HUES64 (cell line): ENCODE measurements at regions not wholly inside any gene's neighbourhood (a gene's known extent, or its start where the extent isn't known, plus 50 kb on each side); places are given as distances from the start of the nearest gene placed in this dataset.
"Not testable (repeated sequence)": the region's sequence is repeated elsewhere in the genome, so short reads cannot be mapped to it uniquely, and the experiment has no call there.

Experiments
- H3K27ac ChIP-seq: 2 replicates; pipeline ENCODE4 v1.7.0; 2013; ENCODE audit warnings: low read depth, low read length, inconsistent platforms
- H3K27me3 ChIP-seq: 2 replicates; pipeline ENCODE4 v1.6.1; 2013; ENCODE audit warnings: mild to moderate bottlenecking, low read length; ENCODE audit not compliant: insufficient read depth
- H3K36me3 ChIP-seq: 2 replicates; pipeline ENCODE4 v1.6.1; 2013; ENCODE audit warnings: mild to moderate bottlenecking, low read length; ENCODE audit not compliant: insufficient read depth
- H3K4me1 ChIP-seq: 2 replicates; pipeline ENCODE4 v1.6.1; 2013; ENCODE audit warnings: mild to moderate bottlenecking, low read length, moderate library complexity; ENCODE audit not compliant: insufficient read depth
- H3K4me3 ChIP-seq: 2 replicates; pipeline ENCODE4 v1.5.1; 2013; ENCODE audit warnings: mild to moderate bottlenecking, low read length, moderate library complexity
- H3K9ac ChIP-seq: 2 replicates; pipeline ENCODE4 v1.6.1; 2013; ENCODE audit warnings: mild to moderate bottlenecking, low read depth, low read length
- H3K9me3 ChIP-seq: 2 replicates; pipeline ENCODE4 v1.6.1; 2013; ENCODE audit warnings: low read depth, low read length; ENCODE audit not compliant: insufficient read depth
- WGBS: fragments of 150-250, 120-280 bp; methylation state at CpG from one replicate; pipeline ENCODE4 v1.1.7; 2013; ENCODE audit warnings: missing lambda C conversion rate; 5-methylcytosine and 5-hydroxymethylcytosine counted together

- 89% methylated on average over 1 of the region's 1 CpG for WGBS
- no peak overlapping the region for H3K27ac ChIP-seq
- H3K4me3 ChIP-seq: no peak overlapping the region
- H3K27me3 ChIP-seq: no peaks in the 10 kb centered on the region
- no peaks in the 10 kb centered on the region for H3K36me3 ChIP-seq
- no peaks in the 10 kb centered on the region for H3K9me3 ChIP-seq
- H3K9ac ChIP-seq: no peak overlapping the region
- H3K4me1 ChIP-seq: no peaks in the 10 kb centered on the region
Measured at GRCh38 chr4:116688536-116688935, 396.8 kb downstream of the TRAM1L1 start.

- Histone ChIP-seq H3K4me3 (no peak overlapping the region), H3K9ac (no peak overlapping the region), H3K4me1 (no peaks in the 10 kb centered on the region), H3K27ac (no peak overlapping the region), H3K27me3 (no peaks in the 10 kb centered on the region), H3K9me3 (no peaks in the 10 kb centered on the region), H3K36me3 (no peaks in the 10 kb centered on the region)
- WGBS: 49% methylated on average over 2 of the region's 2 CpGs
Measured at GRCh38 chr4:116668190-116668589, 417.2 kb downstream of the TRAM1L1 start.

- no peaks in the 10 kb centered on the region for H3K4me1 ChIP-seq
- no peak overlapping the region for H3K4me3 ChIP-seq
- H3K27ac ChIP-seq: no peak overlapping the region
- WGBS: 86% methylated on average over 1 of the region's 1 CpG
- no peaks in the 10 kb centered on the region for H3K9me3 ChIP-seq
- no peak overlapping the region for H3K9ac ChIP-seq
- H3K27me3 ChIP-seq: no peaks in the 10 kb centered on the region
- H3K36me3 ChIP-seq: no peaks in the 10 kb centered on the region
Measured at GRCh38 chr4:116665716-116666115, 419.7 kb downstream of the TRAM1L1 start.

GRCh38 chr4:116664198-116664597, 421.2 kb downstream of the TRAM1L1 start:
- no peaks in the 10 kb centered on the region for H3K4me1 ChIP-seq
- H3K27ac ChIP-seq: no peak overlapping the region
- peaks cover 3% of the 10 kb centered on the region; the same call in 1 of the 2 replicates for H3K9me3 ChIP-seq
- no peaks in the 10 kb centered on the region for H3K27me3 ChIP-seq
- H3K4me3 ChIP-seq: no peak overlapping the region
- no peaks in the 10 kb centered on the region for H3K36me3 ChIP-seq
- 81% methylated on average over 2 of the region's 2 CpGs for whole genome bisulfite sequencing
- H3K9ac ChIP-seq: no peak overlapping the region

- no peaks in the 10 kb centered on the region for H3K4me1 ChIP-seq
- 95% methylated on average over 3 of the region's 3 CpGs for WGBS
- no peaks in the 10 kb centered on the region for H3K9me3 ChIP-seq
- no peak overlapping the region for H3K4me3 ChIP-seq
- H3K36me3 ChIP-seq: no peaks in the 10 kb centered on the region
- no peak overlapping the region for H3K9ac ChIP-seq
- no peak overlapping the region for H3K27ac ChIP-seq
- no peaks in the 10 kb centered on the region for H3K27me3 ChIP-seq
Measured at GRCh38 chr4:116639070-116639577, 446.3 kb downstream of the TRAM1L1 start.

GRCh38 chr4:116638592-116638991, 446.8 kb downstream of the TRAM1L1 start:
- Histone ChIP-seq H3K9me3 (no peaks in the 10 kb centered on the region), H3K4me3 (no peak overlapping the region), H3K27ac (no peak overlapping the region), H3K36me3 (no peaks in the 10 kb centered on the region), H3K27me3 (no peaks in the 10 kb centered on the region), H3K4me1 (no peaks in the 10 kb centered on the region), H3K9ac (no peak overlapping the region)

- Histone ChIP-seq H3K27ac (no peak overlapping the region), H3K4me1 (no peaks in the 10 kb centered on the region), H3K27me3 (no peaks in the 10 kb centered on the region), H3K36me3 (no peaks in the 10 kb centered on the region), H3K4me3 (no peak overlapping the region), H3K9me3 (no peaks in the 10 kb centered on the region), H3K9ac (no peak overlapping the region)
- no CpG with 5 or more reads among the region's 1 CpG for WGBS
Measured at GRCh38 chr4:116636917-116637316, 448.5 kb downstream of the TRAM1L1 start.

- H3K27ac ChIP-seq: no peak overlapping the region
- H3K36me3 ChIP-seq: no peaks in the 10 kb centered on the region
- no peaks in the 10 kb centered on the region for H3K9me3 ChIP-seq
- H3K9ac ChIP-seq: no peak overlapping the region
- no peaks in the 10 kb centered on the region for H3K27me3 ChIP-seq
- no peak overlapping the region for H3K4me3 ChIP-seq
- H3K4me1 ChIP-seq: no peaks in the 10 kb centered on the region
Measured at GRCh38 chr4:116632269-116632668, 453.1 kb downstream of the TRAM1L1 start.

GRCh38 chr4:116628598-116628997, 456.8 kb downstream of the TRAM1L1 start:
- H3K27ac ChIP-seq: no peak overlapping the region
- no peaks in the 10 kb centered on the region for H3K4me1 ChIP-seq
- 92% methylated on average over 2 of the region's 2 CpGs for WGBS
- H3K4me3 ChIP-seq: no peak overlapping the region
- no peak overlapping the region for H3K9ac ChIP-seq
- no peaks in the 10 kb centered on the region for H3K9me3 ChIP-seq
- H3K36me3 ChIP-seq: no peaks in the 10 kb centered on the region
- H3K27me3 ChIP-seq: no peaks in the 10 kb centered on the region

GRCh38 chr4:116627545-116627944, 457.8 kb downstream of the TRAM1L1 start:
- Histone ChIP-seq H3K27me3 (no peaks in the 10 kb centered on the region), H3K9ac (no peak overlapping the region), H3K4me1 (no peaks in the 10 kb centered on the region), H3K36me3 (no peaks in the 10 kb centered on the region), H3K4me3 (no peak overlapping the region), H3K27ac (no peak overlapping the region), H3K9me3 (no peaks in the 10 kb centered on the region)
- WGBS: 63% methylated on average over 1 of the region's 1 CpG

- WGBS: 93% methylated on average over 8 of the region's 8 CpGs
- H3K36me3 ChIP-seq, H3K9ac ChIP-seq, H3K4me3 ChIP-seq, H3K27ac ChIP-seq, H3K27me3 ChIP-seq, H3K9me3 ChIP-seq, H3K4me1 ChIP-seq: not testable (repeated sequence)
Measured at GRCh38 chr4:116619508-116619907, 465.9 kb downstream of the TRAM1L1 start.

GRCh38 chr4:116618638-116619037, 466.7 kb downstream of the TRAM1L1 start:
- no peak overlapping the region for H3K4me3 ChIP-seq
- WGBS: 86% methylated on average over 1 of the region's 1 CpG
- no peaks in the 10 kb centered on the region for H3K36me3 ChIP-seq
- no peaks in the 10 kb centered on the region for H3K27me3 ChIP-seq
- no peak overlapping the region for H3K9ac ChIP-seq
- H3K4me1 ChIP-seq: no peaks in the 10 kb centered on the region
- no peaks in the 10 kb centered on the region for H3K9me3 ChIP-seq
- H3K27ac ChIP-seq: no peak overlapping the region
